ENCODE measurements at regions not wholly inside any gene's neighbourhood (a gene's known extent, or its start where the extent isn't known, plus 50 kb on each side); places are given as distances from the start of the nearest gene placed in this dataset.

- ChIA-PET CTCF (no interaction called here), POLR2A (no interaction called here)
- no peak for TF ChIP-seq ELF4 (IDR thresholded peaks at IDR 0.05)
- no peak for TF ChIP-seq ZNF384 (IDR thresholded peaks at IDR 0.05)
- TF ChIP-seq PKNOX1 (IDR thresholded peaks at IDR 0.05): no peak
- no peak for TF ChIP-seq FOXA1 (IDR thresholded peaks at IDR 0.05)
- no peak for TF ChIP-seq FOXK2 (IDR thresholded peaks at IDR 0.05)
- no peak for TF ChIP-seq LEF1 (IDR thresholded peaks at IDR 0.05; ENCODE audit: borderline replicate concordance)
- TF ChIP-seq HDGF (IDR thresholded peaks at IDR 0.05; ENCODE audit: borderline replicate concordance): no peak
- TF ChIP-seq TARDBP (IDR thresholded peaks at IDR 0.05): no peak
- TF ChIP-seq ARNT (IDR thresholded peaks at IDR 0.05): no peak
- TF ChIP-seq NFRKB (IDR thresholded peaks at IDR 0.05): no peak
- TF ChIP-seq FOXM1 (IDR thresholded peaks at IDR 0.05; ENCODE audit: borderline replicate concordance): no peak
- TF ChIP-seq CTBP1 (IDR thresholded peaks at IDR 0.05; ENCODE audit: borderline replicate concordance): no peak
- TF ChIP-seq L3MBTL2 (conservative IDR thresholded peaks at IDR 0.05): no peak
- TF ChIP-seq BHLHE40 (IDR thresholded peaks at IDR 0.05; ENCODE audit: borderline replicate concordance): no peak
- no peak for DNase-seq (ENCODE audit: extremely low spot score)
These were observed 104.8 kb downstream of the RPAP3 start for GRCh38 chr12:47601071-47601470.

GRCh38 chr12:47591795-47592194 is 114.0 kb downstream of the RPAP3 start:
- CTCF ChIA-PET: interaction anchor here (0.6 kb wide), 1 partner anchor 593 kb away, joined by 5 read pairs; no protein-coding TSS in a partner anchor
- DNase-seq (ENCODE audit: extremely low spot score): no peak
- TF ChIP-seq ELF4 (IDR thresholded peaks at IDR 0.05) (no peak), PKNOX1 (IDR thresholded peaks at IDR 0.05) (no peak), CTBP1 (IDR thresholded peaks at IDR 0.05; ENCODE audit: borderline replicate concordance) (no peak), SP1 (IDR thresholded peaks at IDR 0.05) (no peak), ARNT (IDR thresholded peaks at IDR 0.05) (no peak), L3MBTL2 (conservative IDR thresholded peaks at IDR 0.05) (no peak), FOXM1 (IDR thresholded peaks at IDR 0.05; ENCODE audit: borderline replicate concordance) (no peak), ZNF384 (IDR thresholded peaks at IDR 0.05) (no peak)
- POLR2A ChIA-PET: no interaction called here

- CTCF ChIA-PET: interaction anchor here (0.6 kb wide), 1 partner anchor 593 kb away, joined by 5 read pairs; no protein-coding TSS in a partner anchor
- TF ChIP-seq ELF4 (IDR thresholded peaks at IDR 0.05) (no peak), ZNF384 (IDR thresholded peaks at IDR 0.05) (no peak), CTBP1 (IDR thresholded peaks at IDR 0.05; ENCODE audit: borderline replicate concordance) (no peak), PKNOX1 (IDR thresholded peaks at IDR 0.05) (no peak), NFRKB (IDR thresholded peaks at IDR 0.05) (no peak), HDGF (IDR thresholded peaks at IDR 0.05; ENCODE audit: borderline replicate concordance) (no peak), BHLHE40 (IDR thresholded peaks at IDR 0.05; ENCODE audit: borderline replicate concordance) (no peak), SP1 (IDR thresholded peaks at IDR 0.05) (no peak), L3MBTL2 (conservative IDR thresholded peaks at IDR 0.05) (no peak), FOXK2 (IDR thresholded peaks at IDR 0.05) (no peak), FOXM1 (IDR thresholded peaks at IDR 0.05; ENCODE audit: borderline replicate concordance) (no peak), FOXA1 (IDR thresholded peaks at IDR 0.05) (no peak)
- no peak for DNase-seq (ENCODE audit: extremely low spot score)
- POLR2A ChIA-PET: no interaction called here
These were observed 114.5 kb downstream of the RPAP3 start for GRCh38 chr12:47591361-47591791.

- DNase-seq (ENCODE audit: extremely low spot score): no peak
- ChIA-PET POLR2A (no interaction called here), CTCF (no interaction called here)
- TF ChIP-seq PKNOX1 (IDR thresholded peaks at IDR 0.05) (no peak), ZNF384 (IDR thresholded peaks at IDR 0.05) (no peak), BHLHE40 (IDR thresholded peaks at IDR 0.05; ENCODE audit: borderline replicate concordance) (no peak), ARNT (IDR thresholded peaks at IDR 0.05) (no peak), ELF4 (IDR thresholded peaks at IDR 0.05) (no peak), SUZ12 (IDR thresholded peaks at IDR 0.05) (no peak), HDGF (IDR thresholded peaks at IDR 0.05; ENCODE audit: borderline replicate concordance) (no peak)
These were observed 115.0 kb downstream of the RPAP3 start for GRCh38 chr12:47590771-47591360.

- POLR2A ChIA-PET: no interaction called here
- DNase-seq (ENCODE audit: extremely low spot score): no peak
- no peak for TF ChIP-seq PKNOX1 (IDR thresholded peaks at IDR 0.05)
- no peak for TF ChIP-seq FOXK2 (IDR thresholded peaks at IDR 0.05)
- no peak for TF ChIP-seq SUZ12 (IDR thresholded peaks at IDR 0.05)
- no peak for TF ChIP-seq BHLHE40 (IDR thresholded peaks at IDR 0.05; ENCODE audit: borderline replicate concordance)
- no peak for TF ChIP-seq CTBP1 (IDR thresholded peaks at IDR 0.05; ENCODE audit: borderline replicate concordance)
- TF ChIP-seq SP1 (IDR thresholded peaks at IDR 0.05): no peak
- TF ChIP-seq ZNF384 (IDR thresholded peaks at IDR 0.05): no peak
- TF ChIP-seq HDGF (IDR thresholded peaks at IDR 0.05; ENCODE audit: borderline replicate concordance): no peak
- no peak for TF ChIP-seq ELF4 (IDR thresholded peaks at IDR 0.05)
- no peak for TF ChIP-seq FOXA1 (IDR thresholded peaks at IDR 0.05)
- TF ChIP-seq TARDBP (IDR thresholded peaks at IDR 0.05): no peak
- no peak for TF ChIP-seq FOXM1 (IDR thresholded peaks at IDR 0.05; ENCODE audit: borderline replicate concordance)
- no peak for TF ChIP-seq NFRKB (IDR thresholded peaks at IDR 0.05)
- TF ChIP-seq ARNT (IDR thresholded peaks at IDR 0.05): no peak
- no peak for TF ChIP-seq LEF1 (IDR thresholded peaks at IDR 0.05; ENCODE audit: borderline replicate concordance)
- no peak for TF ChIP-seq L3MBTL2 (conservative IDR thresholded peaks at IDR 0.05)
- CTCF ChIA-PET: no interaction called here
These were observed 118.7 kb downstream of the RPAP3 start for GRCh38 chr12:47586952-47587669.

All from HEK293T (cell line).